GM12865 (cell line): ENCODE measurements at regions not wholly inside any gene's neighbourhood (a gene's known extent, or its start where the extent isn't known, plus 50 kb on each side); places are given as distances from the start of the nearest gene placed in this dataset.

Experiments used
- DNase-seq: peaks from one replicate; pipeline ENCODE4 v3.0.0; 2010; ENCODE audit warnings: low read depth
- H3K4me3 ChIP-seq: 2 replicates; pipeline ENCODE4 v1.5.1; 2011; ENCODE audit warnings: mild to moderate bottlenecking, low read depth, low read length, control low read depth
- CTCF ChIP-seq: IDR thresholded peaks from 2 replicates; pipeline ENCODE4 v1.5.1; 2011; ENCODE audit warnings: low read length, control low read depth, low read depth, inconsistent platforms; ENCODE audit not compliant: insufficient read depth; ENCODE audit errors: missing control alignments

GRCh38 chr9:92171822-92172221 is 56.6 kb upstream of the SPTLC1 start:
- DNase-seq, result no peak
- H3K4me3 ChIP-seq, result no peak overlapping the region
- no peak for TF ChIP-seq CTCF

- no peak for DNase-seq
- no peak for TF ChIP-seq CTCF
- H3K4me3 ChIP-seq, result no peak overlapping the region
Measured at GRCh38 chr9:92171281-92171680, 56.1 kb upstream of the SPTLC1 start.

GRCh38 chr9:92170848-92171247 is 55.6 kb upstream of the SPTLC1 start:
- no peak for TF ChIP-seq CTCF
- DNase-seq, result no peak
- H3K4me3 ChIP-seq, result no peak overlapping the region

- DNase-seq, result peak; percentile 53
- TF ChIP-seq CTCF, result no peak
Measured at GRCh38 chr9:92165484-92165883, 50.3 kb upstream of the SPTLC1 start.

More at GRCh38 chr9:92165484-92165883, 50.3 kb upstream of the SPTLC1 start:
- H3K4me3 ChIP-seq, result no peak overlapping the region
